ENCODE measurements at regions not wholly inside any gene's neighbourhood (a gene's known extent, or its start where the extent isn't known, plus 50 kb on each side); places are given as distances from the start of the nearest gene placed in this dataset.

- TF ChIP-seq, protein P1, sequence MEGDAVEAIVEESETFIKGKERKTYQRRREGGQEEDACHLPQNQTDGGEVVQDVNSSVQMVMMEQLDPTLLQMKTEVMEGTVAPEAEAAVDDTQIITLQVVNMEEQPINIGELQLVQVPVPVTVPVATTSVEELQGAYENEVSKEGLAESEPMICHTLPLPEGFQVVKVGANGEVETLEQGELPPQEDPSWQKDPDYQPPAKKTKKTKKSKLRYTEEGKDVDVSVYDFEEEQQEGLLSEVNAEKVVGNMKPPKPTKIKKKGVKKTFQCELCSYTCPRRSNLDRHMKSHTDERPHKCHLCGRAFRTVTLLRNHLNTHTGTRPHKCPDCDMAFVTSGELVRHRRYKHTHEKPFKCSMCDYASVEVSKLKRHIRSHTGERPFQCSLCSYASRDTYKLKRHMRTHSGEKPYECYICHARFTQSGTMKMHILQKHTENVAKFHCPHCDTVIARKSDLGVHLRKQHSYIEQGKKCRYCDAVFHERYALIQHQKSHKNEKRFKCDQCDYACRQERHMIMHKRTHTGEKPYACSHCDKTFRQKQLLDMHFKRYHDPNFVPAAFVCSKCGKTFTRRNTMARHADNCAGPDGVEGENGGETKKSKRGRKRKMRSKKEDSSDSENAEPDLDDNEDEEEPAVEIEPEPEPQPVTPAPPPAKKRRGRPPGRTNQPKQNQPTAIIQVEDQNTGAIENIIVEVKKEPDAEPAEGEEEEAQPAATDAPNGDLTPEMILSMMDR (IDR thresholded peaks at IDR 0.05) = no peak
- TF ChIP-seq POLR2A (IDR thresholded peaks at IDR 0.05) = no peak
- TF ChIP-seq POLR2AphosphoS5 (IDR thresholded peaks at IDR 0.05) = no peak
Measured at GRCh38 chr18:61664419-61665084, 228.3 kb downstream of the RNF152 start.

Measured in prostate gland (tissue), 2 donors.